Mononuclear cell (primary cell): ENCODE measurements at regions not wholly inside any gene's neighbourhood (a gene's known extent, or its start where the extent isn't known, plus 50 kb on each side); places are given as distances from the start of the nearest gene placed in this dataset.

Source experiments
- H3K27me3 ChIP-seq: 2 replicates; pipeline ENCODE4 v1.6.0; 2011; ENCODE audit warnings: low read length, control low read depth; ENCODE audit not compliant: insufficient read depth
- H3K4me1 ChIP-seq: 2 replicates; pipeline ENCODE4 v1.5.1; 2011; ENCODE audit warnings: mild to moderate bottlenecking, low read length, control low read depth; ENCODE audit not compliant: insufficient read depth
- H3K4me3 ChIP-seq: 2 replicates; pipeline ENCODE4 v1.5.1; 2011; ENCODE audit warnings: mild to moderate bottlenecking, low read length, moderate library complexity
- H3K9me3 ChIP-seq: 2 replicates; pipeline ENCODE4 v1.5.1; 2011; ENCODE audit warnings: low read depth, mild to moderate bottlenecking, control low read depth, low read length

DNA sequence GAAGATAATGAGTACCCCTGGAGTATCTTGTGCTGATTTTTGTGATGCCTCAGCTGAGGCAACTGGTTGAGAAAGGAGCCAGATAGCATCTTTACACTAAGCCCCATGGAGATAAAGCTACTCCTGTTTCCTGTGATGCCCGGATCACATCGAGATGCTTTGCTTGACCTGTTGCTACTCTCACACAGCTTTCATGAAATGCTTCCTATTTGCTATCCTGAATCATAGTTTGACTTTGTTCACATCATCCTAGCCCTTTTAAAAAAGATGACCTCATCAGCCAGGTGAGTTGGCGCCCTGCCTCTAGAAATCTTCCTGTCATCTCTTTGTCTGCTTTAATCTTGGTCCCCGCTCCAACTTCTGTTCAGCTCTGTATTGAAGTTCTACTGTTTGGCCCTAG is 409.6 kb upstream of the TBL1XR1 start:
- Histone ChIP-seq H3K4me3 (no peak overlapping the region), H3K4me1 (peaks cover 22% of the 10 kb centered on the region), H3K27me3 (no peaks in the 10 kb centered on the region), H3K9me3 (no peaks in the 10 kb centered on the region)

DNA sequence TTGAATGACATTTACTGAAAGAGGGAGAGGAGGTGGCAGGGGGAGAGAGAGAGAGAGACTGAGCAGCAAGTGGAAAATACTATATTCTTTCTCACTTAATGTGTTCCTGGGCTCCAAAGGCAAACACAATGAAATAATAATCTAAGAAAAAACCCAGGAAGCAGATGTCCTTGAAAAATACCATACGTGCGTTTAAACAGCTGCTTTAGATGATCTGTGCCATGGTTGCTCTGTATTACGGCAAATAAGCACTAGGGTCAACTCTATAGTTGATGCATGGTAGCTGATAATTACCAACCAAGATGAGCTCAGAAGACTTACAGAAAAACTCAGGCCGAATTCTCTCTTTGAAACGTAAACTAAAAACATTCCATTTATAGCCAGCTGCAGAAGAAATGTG is 410.3 kb upstream of the TBL1XR1 start:
- peaks cover 15% of the 10 kb centered on the region for H3K4me1 ChIP-seq
- H3K4me3 ChIP-seq, result no peak overlapping the region
- H3K9me3 ChIP-seq, result no peaks in the 10 kb centered on the region
- no peaks in the 10 kb centered on the region for H3K27me3 ChIP-seq

- Histone ChIP-seq H3K27me3 (no peaks in the 10 kb centered on the region), H3K9me3 (no peaks in the 10 kb centered on the region), H3K4me3 (no peak overlapping the region), H3K4me1 (peaks cover 6% of the 10 kb centered on the region)
Measured at GRCh38 chr3:177608443-177608842, 411.2 kb upstream of the TBL1XR1 start.

DNA sequence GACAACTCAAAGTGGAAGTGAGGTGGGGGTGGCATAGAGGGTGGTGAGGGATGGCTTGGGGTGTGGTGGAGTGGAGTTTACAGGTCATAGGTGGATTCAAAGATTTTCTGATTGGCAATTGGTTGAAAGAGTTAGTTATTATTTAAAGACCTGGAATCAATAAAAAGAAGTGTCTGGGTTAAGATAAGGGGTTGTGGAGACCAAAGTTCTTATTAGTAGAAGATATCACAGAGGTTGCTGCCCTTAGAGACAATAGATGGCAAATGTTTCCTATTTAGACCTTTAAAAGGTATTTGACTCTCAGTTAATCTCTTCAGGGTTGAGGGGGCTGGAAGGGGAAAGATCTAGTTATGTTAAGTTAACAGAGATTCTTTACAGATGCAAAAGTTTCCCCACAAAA is 412.3 kb upstream of the TBL1XR1 start:
- H3K4me1 ChIP-seq, result no peaks in the 10 kb centered on the region
- H3K27me3 ChIP-seq, result no peaks in the 10 kb centered on the region
- H3K4me3 ChIP-seq, result no peak overlapping the region

GRCh38 chr3:177610262-177610661 is 413.0 kb upstream of the TBL1XR1 start:
- no peaks in the 10 kb centered on the region for H3K27me3 ChIP-seq
- no peak overlapping the region for H3K4me3 ChIP-seq
- H3K9me3 ChIP-seq, result no peaks in the 10 kb centered on the region
- H3K4me1 ChIP-seq, result peaks cover 5% of the 10 kb centered on the region

More for the DNA sequence above, 412.3 kb upstream of the TBL1XR1 start:
- H3K9me3 ChIP-seq, result no peaks in the 10 kb centered on the region

DNA sequence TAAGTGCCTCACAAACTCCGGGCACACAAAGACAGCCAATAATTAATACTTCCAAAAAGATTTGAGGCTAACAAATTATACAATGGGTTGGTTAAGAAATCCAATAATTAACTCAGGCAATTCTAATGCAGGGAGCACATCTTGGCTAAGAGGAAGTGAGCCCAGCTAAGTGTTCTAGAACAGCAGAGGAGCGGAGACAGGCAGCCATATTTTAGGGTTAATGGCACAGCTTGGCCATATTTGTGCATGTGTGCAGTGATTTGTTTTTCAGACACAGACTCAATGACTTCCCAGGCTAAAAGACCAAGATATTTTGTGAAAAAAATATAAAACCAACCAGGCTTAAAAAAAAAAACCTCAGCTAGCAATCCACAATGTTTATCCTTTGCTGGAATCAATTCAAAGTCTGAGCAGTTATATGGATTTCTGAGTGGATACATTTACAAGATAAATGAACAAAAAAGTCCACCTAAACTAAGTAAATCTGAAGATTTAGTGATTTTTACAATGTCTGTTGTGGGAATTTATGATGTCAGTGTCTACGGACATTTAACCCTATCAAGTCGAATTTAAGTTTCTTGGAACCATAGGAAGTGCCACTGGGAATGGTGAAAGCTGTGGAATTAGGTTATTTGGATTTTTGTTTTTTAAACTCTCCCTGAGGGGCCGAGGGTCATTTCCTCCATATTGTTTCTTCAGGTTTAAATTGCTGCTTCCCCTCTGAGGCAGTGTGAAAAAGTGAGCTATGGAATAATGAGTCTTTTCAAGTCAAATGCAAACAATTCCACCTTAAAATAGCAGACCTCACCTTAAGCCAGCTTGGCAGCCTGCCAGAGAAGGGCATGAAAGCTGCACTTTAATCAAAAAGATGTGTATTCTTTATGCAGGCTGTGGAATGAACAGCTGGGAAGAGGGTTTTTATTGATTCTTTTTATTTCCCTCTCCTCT is 413.7 kb upstream of the TBL1XR1 start:
- H3K4me3 ChIP-seq, result no peak overlapping the region
- peaks cover 11% of the 10 kb centered on the region for H3K4me1 ChIP-seq
- no peaks in the 10 kb centered on the region for H3K9me3 ChIP-seq
- no peaks in the 10 kb centered on the region for H3K27me3 ChIP-seq

GRCh38 chr3:177611752-177612334 is 414.6 kb upstream of the TBL1XR1 start:
- Histone ChIP-seq H3K27me3 (no peaks in the 10 kb centered on the region), H3K4me1 (peaks cover 11% of the 10 kb centered on the region), H3K4me3 (no peak overlapping the region), H3K9me3 (no peaks in the 10 kb centered on the region)

GRCh38 chr3:177613901-177614300 is 416.6 kb upstream of the TBL1XR1 start:
- no peaks in the 10 kb centered on the region for H3K27me3 ChIP-seq
- H3K4me3 ChIP-seq, result no peak overlapping the region
- no peaks in the 10 kb centered on the region for H3K9me3 ChIP-seq
- peaks cover 11% of the 10 kb centered on the region for H3K4me1 ChIP-seq

GRCh38 chr3:177615015-177615414 is 417.7 kb upstream of the TBL1XR1 start:
- no peaks in the 10 kb centered on the region for H3K27me3 ChIP-seq
- H3K9me3 ChIP-seq, result no peaks in the 10 kb centered on the region
- no peak overlapping the region for H3K4me3 ChIP-seq
- H3K4me1 ChIP-seq, result peaks cover 11% of the 10 kb centered on the region

- no peaks in the 10 kb centered on the region for H3K9me3 ChIP-seq
- no peaks in the 10 kb centered on the region for H3K27me3 ChIP-seq
- no peak overlapping the region for H3K4me3 ChIP-seq
- peaks cover 11% of the 10 kb centered on the region for H3K4me1 ChIP-seq
Measured at GRCh38 chr3:177618873-177619733, 421.8 kb upstream of the TBL1XR1 start.

GRCh38 chr3:177620073-177620472 is 422.8 kb upstream of the TBL1XR1 start:
- H3K9me3 ChIP-seq, result no peaks in the 10 kb centered on the region
- H3K4me3 ChIP-seq, result no peak overlapping the region
- peaks cover 7% of the 10 kb centered on the region for H3K4me1 ChIP-seq
- no peaks in the 10 kb centered on the region for H3K27me3 ChIP-seq

DNA sequence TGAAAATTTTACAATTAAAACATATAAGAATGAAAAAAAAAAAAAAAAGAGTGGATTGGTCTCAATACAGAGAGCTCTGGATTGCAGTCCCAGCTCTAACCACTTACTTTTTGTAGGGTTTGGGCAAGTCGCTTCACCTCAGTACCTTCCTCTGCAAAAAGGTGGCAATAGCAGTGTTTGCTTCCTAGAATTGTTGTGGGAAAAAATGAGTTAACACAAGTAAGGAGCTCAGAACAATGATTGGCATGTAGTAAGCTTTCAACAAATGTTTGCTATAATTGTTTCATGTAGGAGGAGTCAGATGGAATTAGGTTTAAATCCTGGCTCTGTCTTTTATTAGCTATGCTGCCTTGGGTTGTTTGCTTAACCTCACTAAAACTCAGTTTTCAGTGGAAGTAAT is 425.2 kb upstream of the TBL1XR1 start:
- Histone ChIP-seq H3K4me1 (no peaks in the 10 kb centered on the region), H3K4me3 (no peak overlapping the region), H3K9me3 (no peaks in the 10 kb centered on the region), H3K27me3 (no peaks in the 10 kb centered on the region)

DNA sequence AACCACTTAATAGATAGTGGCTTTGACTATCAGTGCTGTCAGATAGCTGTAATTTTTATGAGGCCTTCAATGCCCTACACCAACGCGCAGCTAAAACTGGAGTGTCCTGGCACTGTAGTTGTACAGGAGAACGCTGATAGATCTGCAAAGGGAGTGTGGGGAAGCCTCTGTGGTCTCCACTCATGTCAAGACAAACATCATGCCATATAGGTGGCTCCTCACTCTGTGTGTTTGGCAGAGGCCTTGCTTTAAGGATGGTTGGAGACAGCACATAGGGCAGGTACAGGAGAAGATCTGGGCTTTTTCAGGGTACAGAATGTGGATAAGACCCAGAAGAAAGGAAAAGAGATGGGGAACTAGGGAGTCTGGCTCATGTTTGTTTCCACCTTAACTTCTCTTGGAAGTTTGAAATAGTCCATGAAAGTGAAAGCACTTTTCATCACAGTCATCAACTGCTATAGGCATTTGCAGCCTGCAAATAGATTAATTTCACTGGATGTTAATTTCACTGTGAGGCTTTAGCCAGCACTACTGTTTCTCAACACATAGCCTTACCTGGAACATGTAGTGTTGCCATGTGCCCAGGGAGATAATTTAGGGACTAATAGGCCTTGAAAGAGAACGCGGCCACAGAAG is 425.8 kb upstream of the TBL1XR1 start:
- Histone ChIP-seq H3K4me1 (no peaks in the 10 kb centered on the region), H3K27me3 (no peaks in the 10 kb centered on the region), H3K4me3 (no peak overlapping the region), H3K9me3 (no peaks in the 10 kb centered on the region)

GRCh38 chr3:177624528-177625495 is 427.5 kb upstream of the TBL1XR1 start:
- H3K4me1 ChIP-seq, result no peaks in the 10 kb centered on the region
- no peaks in the 10 kb centered on the region for H3K9me3 ChIP-seq
- H3K27me3 ChIP-seq, result no peaks in the 10 kb centered on the region
- no peak overlapping the region for H3K4me3 ChIP-seq
